ENCODE measurements at regions not wholly inside any gene's neighbourhood (a gene's known extent, or its start where the extent isn't known, plus 50 kb on each side); places are given as distances from the start of the nearest gene placed in this dataset.

DNA sequence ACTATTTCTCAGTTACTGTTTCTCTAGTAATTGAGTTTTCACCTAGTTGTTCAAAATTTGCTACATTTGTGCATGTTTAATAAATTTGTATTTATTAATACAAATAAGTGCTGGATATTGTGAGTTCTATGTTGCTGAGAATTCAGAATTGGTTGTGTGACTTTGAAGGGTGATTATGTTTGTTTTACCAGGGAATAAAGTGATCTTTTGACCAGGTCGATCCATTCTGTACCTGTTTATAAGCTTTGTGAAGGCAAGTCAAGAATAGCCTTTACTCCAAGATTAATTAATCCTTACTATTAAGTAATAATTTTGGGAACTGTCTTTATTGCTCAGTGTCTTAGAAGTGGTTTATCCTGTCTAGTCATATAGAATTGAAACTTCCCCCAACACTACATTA lies 230.0 kb upstream of the GYPC start:
- peaks cover 0 to 2% (median 0%) of the 10 kb centered on the region in 3 donors for H3K27me3 Mint-ChIP-seq (ENCODE audit: low read depth in 3 of 3)
- H3K4me1 Mint-ChIP-seq: no peaks in the 10 kb centered on the region
- no peak overlapping the region for H3K27ac Mint-ChIP-seq
- no peak overlapping the region for H3K27ac ChIP-seq (ENCODE audit: low read depth in 1 of 2, low read length in 2 of 2)
- H3K4me3 ChIP-seq (replicated peaks in 1 of 3; ENCODE audit: low read depth in 2 of 3, low read length in 3 of 3): no peak overlapping the region
- no peak overlapping the region for H3K4me3 Mint-ChIP-seq
- H3K27me3 ChIP-seq (ENCODE audit: control insufficient read depth in 2 of 2, insufficient read depth in 2 of 2, low read length in 2 of 2): no peaks in the 10 kb centered on the region
- H3K79me2 ChIP-seq (ENCODE audit: insufficient read depth, low read length): no peaks in the 10 kb centered on the region
- H3K36me3 Mint-ChIP-seq: no peaks in the 10 kb centered on the region
- DNase-seq: no peak
- intact Hi-C loops (cut with micrococcal nuclease): no loop called here
- H3K36me3 ChIP-seq (replicated peaks in 1 of 2; ENCODE audit: control insufficient read depth in 1 of 2, insufficient read depth in 2 of 2, low read length in 2 of 2): no peaks in the 10 kb centered on the region
- H3K4me1 ChIP-seq (ENCODE audit: control insufficient read depth in 1 of 2, insufficient read depth in 2 of 2, low read length in 2 of 2): no peaks in the 10 kb centered on the region
- no peak overlapping the region for H2AFZ ChIP-seq (ENCODE audit: insufficient read depth, low read depth, low read length, poor library complexity, severe bottlenecking)
- no CpG with 5 or more reads among the region's 1 CpG for WGBS (ENCODE audit: insufficient coverage)
- H3K4me2 ChIP-seq (replicated peaks; ENCODE audit: extremely low read depth, low read length, poor library complexity, severe bottlenecking): no peak overlapping the region
- H3K9ac ChIP-seq (ENCODE audit: insufficient read depth, low read length, poor library complexity, severe bottlenecking): no peak overlapping the region
- H4K20me1 ChIP-seq (ENCODE audit: insufficient read depth, low read length): no peaks in the 10 kb centered on the region
- no peaks in the 10 kb centered on the region for H3K9me3 ChIP-seq (replicated peaks in 1 of 2; ENCODE audit: control insufficient read depth in 1 of 2, insufficient read depth in 1 of 2, low read length in 2 of 2)
- H3K9me3 Mint-ChIP-seq: peaks cover 0 to 7% (median 4%) of the 10 kb centered on the region in 7 donors
- TF ChIP-seq CTCF (IDR thresholded peaks at IDR 0.05): no peak

DNA sequence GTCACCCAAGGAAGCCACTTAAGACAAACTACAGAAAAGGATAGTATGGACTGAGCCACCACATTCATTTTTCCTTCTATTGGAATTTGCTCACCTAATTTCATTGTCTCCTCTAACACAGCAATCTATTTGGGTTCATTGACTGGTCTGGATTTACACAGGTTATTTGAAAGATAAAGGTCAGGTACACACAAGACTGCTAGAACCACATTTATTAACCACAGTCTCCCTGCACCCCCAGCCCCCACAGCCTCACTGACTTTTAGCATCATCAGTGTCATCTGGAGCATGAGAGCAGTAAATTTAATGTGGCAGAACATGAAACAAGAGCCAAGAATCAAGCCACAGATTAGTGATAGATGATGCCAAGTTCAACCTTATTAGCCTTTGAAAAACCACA lies 226.9 kb upstream of the GYPC start:
- TF ChIP-seq CTCF (IDR thresholded peaks at IDR 0.05): no peak
- Histone ChIP-seq H3K27me3 (ENCODE audit: control insufficient read depth in 2 of 2, insufficient read depth in 2 of 2, low read length in 2 of 2) (no peaks in the 10 kb centered on the region), H4K20me1 (ENCODE audit: insufficient read depth, low read length) (no peaks in the 10 kb centered on the region), H3K4me2 (replicated peaks; ENCODE audit: extremely low read depth, low read length, poor library complexity, severe bottlenecking) (no peak overlapping the region), H3K27ac (ENCODE audit: low read depth in 1 of 2, low read length in 2 of 2) (no peak overlapping the region), H3K79me2 (ENCODE audit: insufficient read depth, low read length) (no peaks in the 10 kb centered on the region), H3K9me3 (replicated peaks in 1 of 2; ENCODE audit: control insufficient read depth in 1 of 2, insufficient read depth in 1 of 2, low read length in 2 of 2) (no peaks in the 10 kb centered on the region), H3K9ac (ENCODE audit: insufficient read depth, low read length, poor library complexity, severe bottlenecking) (no peak overlapping the region), H2AFZ (ENCODE audit: insufficient read depth, low read depth, low read length, poor library complexity, severe bottlenecking) (no peak overlapping the region), H3K4me3 (replicated peaks in 1 of 3; ENCODE audit: low read depth in 2 of 3, low read length in 3 of 3) (no peak overlapping the region), H3K4me1 (ENCODE audit: control insufficient read depth in 1 of 2, insufficient read depth in 2 of 2, low read length in 2 of 2) (no peaks in the 10 kb centered on the region), H3K36me3 (replicated peaks in 1 of 2; ENCODE audit: control insufficient read depth in 1 of 2, insufficient read depth in 2 of 2, low read length in 2 of 2) (no peaks in the 10 kb centered on the region)
- no peak overlapping the region for H3K4me3 Mint-ChIP-seq
- H3K27me3 Mint-ChIP-seq (ENCODE audit: low read depth in 3 of 3): peaks cover 0 to 2% (median 0%) of the 10 kb centered on the region in 3 donors
- H3K4me1 Mint-ChIP-seq: no peaks in the 10 kb centered on the region
- peaks cover 0 to 2% (median 1%) of the 10 kb centered on the region in 7 donors for H3K9me3 Mint-ChIP-seq
- intact Hi-C loops (cut with micrococcal nuclease): no loop called here
- H3K36me3 Mint-ChIP-seq: no peaks in the 10 kb centered on the region
- no peak overlapping the region for H3K27ac Mint-ChIP-seq
- DNase-seq: no peak
